ENCODE measurements at regions not wholly inside any gene's neighbourhood (a gene's known extent, or its start where the extent isn't known, plus 50 kb on each side); places are given as distances from the start of the nearest gene placed in this dataset.

DNA sequence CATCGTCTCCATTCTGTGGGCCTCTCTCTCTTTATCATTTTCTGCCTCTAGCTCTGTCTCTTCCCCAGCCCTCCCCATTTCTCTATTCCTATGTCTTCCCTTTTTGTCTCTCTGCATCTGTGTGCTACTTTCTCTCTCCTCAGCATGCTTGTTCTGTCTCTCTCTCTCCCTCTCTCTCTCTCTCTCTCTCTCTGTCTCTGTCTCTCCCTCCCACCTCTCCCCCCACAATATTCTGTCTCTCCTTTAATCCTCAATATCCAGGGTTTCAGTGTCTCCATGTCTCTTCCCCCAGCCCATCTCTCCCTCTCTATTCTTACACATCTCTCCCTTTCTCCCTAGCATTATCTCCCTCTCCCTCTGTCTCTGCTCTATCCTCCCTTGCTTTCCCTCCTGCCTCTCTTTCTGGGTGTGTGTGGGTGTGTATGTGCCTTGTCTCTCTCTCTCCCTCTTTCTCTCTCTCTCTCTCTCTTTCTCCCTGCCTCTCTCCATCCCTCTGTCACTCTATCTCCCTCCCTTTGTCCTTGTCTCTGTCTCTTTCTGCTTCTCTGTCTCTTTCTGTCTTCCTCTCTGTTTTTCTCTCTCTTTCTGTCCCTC is 76.9 kb upstream of the SIRPA start:
- Mint-ChIP-seq H3K36me3 (0 out of 2 replicates have a peak, but pooled peaks cover 2% of the 10 kb centered on the region), H3K27me3 (ENCODE audit: low read depth) (peaks cover 3% of the 10 kb centered on the region; the same call in 1 of the 2 replicates), H3K4me1 (peaks cover 38% of the 10 kb centered on the region), H3K4me3 (no peak overlapping the region), H3K27ac (peak overlapping the region; percentile 6; the same call in 1 of the 2 replicates), H3K9me3 (peaks cover 3% of the 10 kb centered on the region)
- CTCF ChIA-PET: interaction anchor here (1.7 kb wide), 1 partner anchor 16 kb away, joined by 6 read pairs; no protein-coding TSS in a partner anchor
- TF ChIP-seq, protein P1, sequence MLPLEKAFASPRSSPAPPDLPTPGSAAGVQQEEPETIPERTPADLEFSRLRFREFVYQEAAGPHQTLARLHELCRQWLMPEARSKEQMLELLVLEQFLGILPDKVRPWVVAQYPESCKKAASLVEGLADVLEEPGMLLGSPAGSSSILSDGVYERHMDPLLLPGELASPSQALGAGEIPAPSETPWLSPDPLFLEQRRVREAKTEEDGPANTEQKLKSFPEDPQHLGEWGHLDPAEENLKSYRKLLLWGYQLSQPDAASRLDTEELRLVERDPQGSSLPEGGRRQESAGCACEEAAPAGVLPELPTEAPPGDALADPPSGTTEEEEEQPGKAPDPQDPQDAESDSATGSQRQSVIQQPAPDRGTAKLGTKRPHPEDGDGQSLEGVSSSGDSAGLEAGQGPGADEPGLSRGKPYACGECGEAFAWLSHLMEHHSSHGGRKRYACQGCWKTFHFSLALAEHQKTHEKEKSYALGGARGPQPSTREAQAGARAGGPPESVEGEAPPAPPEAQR (CRISPR knock-in tag; IDR thresholded peaks at IDR 0.05): no peak
- TF ChIP-seq, protein P2, sequence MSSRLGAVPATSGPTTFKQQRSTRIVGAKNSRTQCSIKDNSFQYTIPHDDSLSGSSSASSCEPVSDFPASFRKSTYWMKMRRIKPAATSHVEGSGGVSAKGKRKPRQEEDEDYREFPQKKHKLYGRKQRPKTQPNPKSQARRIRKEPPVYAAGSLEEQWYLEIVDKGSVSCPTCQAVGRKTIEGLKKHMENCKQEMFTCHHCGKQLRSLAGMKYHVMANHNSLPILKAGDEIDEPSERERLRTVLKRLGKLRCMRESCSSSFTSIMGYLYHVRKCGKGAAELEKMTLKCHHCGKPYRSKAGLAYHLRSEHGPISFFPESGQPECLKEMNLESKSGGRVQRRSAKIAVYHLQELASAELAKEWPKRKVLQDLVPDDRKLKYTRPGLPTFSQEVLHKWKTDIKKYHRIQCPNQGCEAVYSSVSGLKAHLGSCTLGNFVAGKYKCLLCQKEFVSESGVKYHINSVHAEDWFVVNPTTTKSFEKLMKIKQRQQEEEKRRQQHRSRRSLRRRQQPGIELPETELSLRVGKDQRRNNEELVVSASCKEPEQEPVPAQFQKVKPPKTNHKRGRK (CRISPR knock-in tag; IDR thresholded peaks at IDR 0.05; ENCODE audit: borderline replicate concordance): 0 out of 2 replicates have a peak, but pooled peaks have one; percentile 69
- no peak for ATAC-seq
- POLR2A ChIA-PET: no interaction called here
- DNase-seq (ENCODE audit: low spot score): no peak

DNA sequence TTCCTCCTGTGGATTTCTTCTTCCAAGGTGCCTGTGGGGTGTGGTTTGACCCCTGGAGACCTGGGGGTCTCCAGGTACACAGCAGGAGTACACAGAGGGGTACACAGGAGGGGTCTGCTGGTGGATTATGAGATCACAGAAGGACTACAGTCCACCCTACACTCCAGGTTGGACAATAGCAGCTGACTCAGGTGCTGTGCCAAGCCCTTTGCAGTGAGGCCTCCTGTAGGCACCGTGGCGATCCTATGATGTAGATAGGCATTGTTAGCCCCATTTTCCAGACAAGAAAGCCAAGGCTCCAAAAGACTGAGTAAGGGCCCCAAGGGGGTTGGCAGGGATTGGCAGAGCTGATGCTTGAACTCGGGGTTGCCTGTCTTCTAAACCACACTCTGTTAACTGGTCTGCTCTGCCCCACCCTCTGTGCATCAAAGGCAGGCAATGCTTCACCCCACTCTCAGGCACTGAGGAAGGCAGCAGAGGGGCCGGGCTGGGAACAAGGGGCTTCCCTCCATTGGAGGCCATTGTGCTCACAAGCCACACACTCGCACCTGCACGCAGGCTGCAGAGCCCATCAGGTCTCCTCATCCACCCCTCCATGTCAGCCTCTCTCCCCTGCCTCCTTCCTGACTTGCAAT is 77.5 kb upstream of the SIRPA start:
- H3K4me3 Mint-ChIP-seq: no peak overlapping the region
- peaks cover 3% of the 10 kb centered on the region; the same call in 1 of the 2 replicates for H3K27me3 Mint-ChIP-seq (ENCODE audit: low read depth)
- no peak for ATAC-seq
- H3K36me3 Mint-ChIP-seq: no peaks in the 10 kb centered on the region
- DNase-seq (ENCODE audit: low spot score): no peak
- no peaks in the 10 kb centered on the region for H3K9me3 Mint-ChIP-seq
- TF ChIP-seq, protein P3, sequence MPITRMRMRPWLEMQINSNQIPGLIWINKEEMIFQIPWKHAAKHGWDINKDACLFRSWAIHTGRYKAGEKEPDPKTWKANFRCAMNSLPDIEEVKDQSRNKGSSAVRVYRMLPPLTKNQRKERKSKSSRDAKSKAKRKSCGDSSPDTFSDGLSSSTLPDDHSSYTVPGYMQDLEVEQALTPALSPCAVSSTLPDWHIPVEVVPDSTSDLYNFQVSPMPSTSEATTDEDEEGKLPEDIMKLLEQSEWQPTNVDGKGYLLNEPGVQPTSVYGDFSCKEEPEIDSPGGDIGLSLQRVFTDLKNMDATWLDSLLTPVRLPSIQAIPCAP (CRISPR knock-in tag; IDR thresholded peaks at IDR 0.05): no peak
- TF ChIP-seq NR2C2 (CRISPR knock-in tag; IDR thresholded peaks at IDR 0.05) (no peak), ATF1 (CRISPR knock-in tag; IDR thresholded peaks at IDR 0.05) (no peak), RELA (CRISPR knock-in tag; IDR thresholded peaks at IDR 0.05; ENCODE audit: borderline replicate concordance) (no peak), JUN (CRISPR knock-in tag; IDR thresholded peaks at IDR 0.05) (no peak), ZNF263 (CRISPR knock-in tag; IDR thresholded peaks at IDR 0.05; ENCODE audit: low read depth) (no peak), NFE2L1 (CRISPR knock-in tag; IDR thresholded peaks at IDR 0.05) (no peak), ESRRA (CRISPR knock-in tag; IDR thresholded peaks at IDR 0.05; ENCODE audit: borderline replicate concordance) (no peak), GABPB1 (CRISPR knock-in tag; IDR thresholded peaks at IDR 0.05) (no peak), ZNF232 (CRISPR knock-in tag; IDR thresholded peaks at IDR 0.05) (no peak), NFATC4 (CRISPR knock-in tag; IDR thresholded peaks at IDR 0.05) (no peak), ZNF317 (CRISPR knock-in tag; IDR thresholded peaks at IDR 0.05; ENCODE audit: borderline replicate concordance, low read depth) (no peak), TCF7 (CRISPR knock-in tag; IDR thresholded peaks at IDR 0.05; ENCODE audit: low read depth) (no peak)
- TF ChIP-seq, protein P4, sequence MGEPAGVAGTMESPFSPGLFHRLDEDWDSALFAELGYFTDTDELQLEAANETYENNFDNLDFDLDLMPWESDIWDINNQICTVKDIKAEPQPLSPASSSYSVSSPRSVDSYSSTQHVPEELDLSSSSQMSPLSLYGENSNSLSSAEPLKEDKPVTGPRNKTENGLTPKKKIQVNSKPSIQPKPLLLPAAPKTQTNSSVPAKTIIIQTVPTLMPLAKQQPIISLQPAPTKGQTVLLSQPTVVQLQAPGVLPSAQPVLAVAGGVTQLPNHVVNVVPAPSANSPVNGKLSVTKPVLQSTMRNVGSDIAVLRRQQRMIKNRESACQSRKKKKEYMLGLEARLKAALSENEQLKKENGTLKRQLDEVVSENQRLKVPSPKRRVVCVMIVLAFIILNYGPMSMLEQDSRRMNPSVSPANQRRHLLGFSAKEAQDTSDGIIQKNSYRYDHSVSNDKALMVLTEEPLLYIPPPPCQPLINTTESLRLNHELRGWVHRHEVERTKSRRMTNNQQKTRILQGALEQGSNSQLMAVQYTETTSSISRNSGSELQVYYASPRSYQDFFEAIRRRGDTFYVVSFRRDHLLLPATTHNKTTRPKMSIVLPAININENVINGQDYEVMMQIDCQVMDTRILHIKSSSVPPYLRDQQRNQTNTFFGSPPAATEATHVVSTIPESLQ (CRISPR knock-in tag; IDR thresholded peaks at IDR 0.05): no peak
- TF ChIP-seq, protein P5, sequence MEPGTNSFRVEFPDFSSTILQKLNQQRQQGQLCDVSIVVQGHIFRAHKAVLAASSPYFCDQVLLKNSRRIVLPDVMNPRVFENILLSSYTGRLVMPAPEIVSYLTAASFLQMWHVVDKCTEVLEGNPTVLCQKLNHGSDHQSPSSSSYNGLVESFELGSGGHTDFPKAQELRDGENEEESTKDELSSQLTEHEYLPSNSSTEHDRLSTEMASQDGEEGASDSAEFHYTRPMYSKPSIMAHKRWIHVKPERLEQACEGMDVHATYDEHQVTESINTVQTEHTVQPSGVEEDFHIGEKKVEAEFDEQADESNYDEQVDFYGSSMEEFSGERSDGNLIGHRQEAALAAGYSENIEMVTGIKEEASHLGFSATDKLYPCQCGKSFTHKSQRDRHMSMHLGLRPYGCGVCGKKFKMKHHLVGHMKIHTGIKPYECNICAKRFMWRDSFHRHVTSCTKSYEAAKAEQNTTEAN (CRISPR knock-in tag; IDR thresholded peaks at IDR 0.05): no peak
- TF ChIP-seq, protein P6, sequence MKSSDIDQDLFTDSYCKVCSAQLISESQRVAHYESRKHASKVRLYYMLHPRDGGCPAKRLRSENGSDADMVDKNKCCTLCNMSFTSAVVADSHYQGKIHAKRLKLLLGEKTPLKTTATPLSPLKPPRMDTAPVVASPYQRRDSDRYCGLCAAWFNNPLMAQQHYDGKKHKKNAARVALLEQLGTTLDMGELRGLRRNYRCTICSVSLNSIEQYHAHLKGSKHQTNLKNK (CRISPR knock-in tag; IDR thresholded peaks at IDR 0.05): no peak
- TF ChIP-seq, protein P7, sequence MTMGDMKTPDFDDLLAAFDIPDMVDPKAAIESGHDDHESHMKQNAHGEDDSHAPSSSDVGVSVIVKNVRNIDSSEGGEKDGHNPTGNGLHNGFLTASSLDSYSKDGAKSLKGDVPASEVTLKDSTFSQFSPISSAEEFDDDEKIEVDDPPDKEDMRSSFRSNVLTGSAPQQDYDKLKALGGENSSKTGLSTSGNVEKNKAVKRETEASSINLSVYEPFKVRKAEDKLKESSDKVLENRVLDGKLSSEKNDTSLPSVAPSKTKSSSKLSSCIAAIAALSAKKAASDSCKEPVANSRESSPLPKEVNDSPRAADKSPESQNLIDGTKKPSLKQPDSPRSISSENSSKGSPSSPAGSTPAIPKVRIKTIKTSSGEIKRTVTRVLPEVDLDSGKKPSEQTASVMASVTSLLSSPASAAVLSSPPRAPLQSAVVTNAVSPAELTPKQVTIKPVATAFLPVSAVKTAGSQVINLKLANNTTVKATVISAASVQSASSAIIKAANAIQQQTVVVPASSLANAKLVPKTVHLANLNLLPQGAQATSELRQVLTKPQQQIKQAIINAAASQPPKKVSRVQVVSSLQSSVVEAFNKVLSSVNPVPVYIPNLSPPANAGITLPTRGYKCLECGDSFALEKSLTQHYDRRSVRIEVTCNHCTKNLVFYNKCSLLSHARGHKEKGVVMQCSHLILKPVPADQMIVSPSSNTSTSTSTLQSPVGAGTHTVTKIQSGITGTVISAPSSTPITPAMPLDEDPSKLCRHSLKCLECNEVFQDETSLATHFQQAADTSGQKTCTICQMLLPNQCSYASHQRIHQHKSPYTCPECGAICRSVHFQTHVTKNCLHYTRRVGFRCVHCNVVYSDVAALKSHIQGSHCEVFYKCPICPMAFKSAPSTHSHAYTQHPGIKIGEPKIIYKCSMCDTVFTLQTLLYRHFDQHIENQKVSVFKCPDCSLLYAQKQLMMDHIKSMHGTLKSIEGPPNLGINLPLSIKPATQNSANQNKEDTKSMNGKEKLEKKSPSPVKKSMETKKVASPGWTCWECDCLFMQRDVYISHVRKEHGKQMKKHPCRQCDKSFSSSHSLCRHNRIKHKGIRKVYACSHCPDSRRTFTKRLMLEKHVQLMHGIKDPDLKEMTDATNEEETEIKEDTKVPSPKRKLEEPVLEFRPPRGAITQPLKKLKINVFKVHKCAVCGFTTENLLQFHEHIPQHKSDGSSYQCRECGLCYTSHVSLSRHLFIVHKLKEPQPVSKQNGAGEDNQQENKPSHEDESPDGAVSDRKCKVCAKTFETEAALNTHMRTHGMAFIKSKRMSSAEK (CRISPR knock-in tag; IDR thresholded peaks at IDR 0.05; ENCODE audit: borderline replicate concordance): no peak
- ChIA-PET CTCF (no interaction called here), POLR2A (no interaction called here)
- peaks cover 38% of the 10 kb centered on the region for H3K4me1 Mint-ChIP-seq
- H3K27ac Mint-ChIP-seq: no peak overlapping the region

Data from WTC11 (cell line).